HL-60 (cell line): ENCODE measurements at regions not wholly inside any gene's neighbourhood (a gene's known extent, or its start where the extent isn't known, plus 50 kb on each side); places are given as distances from the start of the nearest gene placed in this dataset.

Experiments used
- DNase-seq, 2 experiments: peaks; one replicate each; pipeline ENCODE4 v3.0.0-alpha.2; 2010 to 2020; ENCODE audit warnings: low read depth in 1 of 2, low spot score in 1 of 2
- H3K27ac ChIP-seq: fragments of 250-450 bp; sonication (Bioruptor Pico); replicated peaks from 2 replicates; pipeline ENCODE4 v1.5.1; 2020; ENCODE audit warnings: mild to moderate bottlenecking, moderate library complexity
- H3K27me3 ChIP-seq: fragments of 250-450 bp; sonication (Bioruptor Pico); 2 replicates; pipeline ENCODE4 v1.5.1; 2021; ENCODE audit warnings: mild to moderate bottlenecking, moderate library complexity; ENCODE audit not compliant: insufficient read depth, poor library complexity, severe bottlenecking
- H3K4me3 ChIP-seq: replicated peaks from 2 replicates; pipeline ENCODE4 v1.5.1; 2011; ENCODE audit warnings: mild to moderate bottlenecking, control low read depth, low read length; ENCODE audit not compliant: insufficient read depth
- GABPA ChIP-seq: IDR thresholded peaks from 2 replicates; pipeline ENCODE4 v1.6.1; 2012; ENCODE audit warnings: low read depth
- POLR2AphosphoS5 ChIP-seq: IDR thresholded peaks from 2 replicates; pipeline ENCODE4 v1.6.1; 2012; ENCODE audit warnings: low read depth
- SPI1 ChIP-seq: IDR thresholded peaks from 2 replicates; pipeline ENCODE4 v1.6.1; 2012; ENCODE audit warnings: low read depth, mild to moderate bottlenecking, borderline replicate concordance
- TF ChIP-seq, protein P1 (sequence below): IDR thresholded peaks from 2 replicates; pipeline ENCODE4 v1.6.1; 2012; ENCODE audit warnings: low read depth; ENCODE audit not compliant: insufficient replicate concordance
- TF ChIP-seq, protein P2 (sequence below): IDR thresholded peaks from one replicate; pipeline ENCODE4 v1.5.1; 2011; ENCODE audit warnings: low read length, control low read depth, inconsistent platforms; ENCODE audit not compliant: insufficient read depth

DNA sequence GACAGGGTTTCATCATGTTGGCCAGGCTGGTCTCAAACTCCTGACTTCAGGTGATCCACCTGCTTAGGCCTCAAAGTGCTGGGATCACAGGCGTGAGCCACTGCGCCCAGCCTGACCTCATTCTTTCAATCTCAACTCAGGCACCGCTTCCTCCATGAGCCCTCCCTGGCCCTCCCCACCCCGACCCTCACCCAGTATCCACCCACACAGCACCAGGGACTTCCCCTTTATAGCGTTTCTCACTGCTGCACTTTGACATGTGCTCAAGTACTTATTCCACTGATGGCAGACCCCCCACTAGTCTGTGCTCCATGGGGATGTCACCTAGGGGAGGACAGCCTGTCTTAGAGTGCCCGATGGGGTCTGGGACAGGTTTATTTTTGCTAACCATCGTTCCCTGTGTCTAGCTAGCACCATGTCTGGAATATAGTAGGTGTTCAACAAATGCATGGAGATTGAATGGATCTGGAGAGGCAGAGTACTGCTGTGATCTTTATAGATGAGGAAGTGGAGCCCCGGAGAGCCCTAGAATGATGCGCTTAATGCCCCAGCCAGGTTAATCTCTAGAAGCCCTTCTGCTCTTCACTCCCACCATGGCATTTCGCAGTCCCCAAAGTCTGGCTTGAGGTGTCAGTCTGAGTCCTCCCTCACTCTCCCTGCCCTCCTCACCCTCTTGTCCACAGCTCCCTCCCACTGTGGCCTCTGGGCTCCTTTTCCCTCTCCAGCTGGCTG is 258.8 kb downstream of the RPS24 start:
- Histone ChIP-seq H3K27ac (no peak overlapping the region), H3K27me3 (no peaks in the 10 kb centered on the region), H3K4me3 (no peak overlapping the region)
- TF ChIP-seq, protein P1, sequence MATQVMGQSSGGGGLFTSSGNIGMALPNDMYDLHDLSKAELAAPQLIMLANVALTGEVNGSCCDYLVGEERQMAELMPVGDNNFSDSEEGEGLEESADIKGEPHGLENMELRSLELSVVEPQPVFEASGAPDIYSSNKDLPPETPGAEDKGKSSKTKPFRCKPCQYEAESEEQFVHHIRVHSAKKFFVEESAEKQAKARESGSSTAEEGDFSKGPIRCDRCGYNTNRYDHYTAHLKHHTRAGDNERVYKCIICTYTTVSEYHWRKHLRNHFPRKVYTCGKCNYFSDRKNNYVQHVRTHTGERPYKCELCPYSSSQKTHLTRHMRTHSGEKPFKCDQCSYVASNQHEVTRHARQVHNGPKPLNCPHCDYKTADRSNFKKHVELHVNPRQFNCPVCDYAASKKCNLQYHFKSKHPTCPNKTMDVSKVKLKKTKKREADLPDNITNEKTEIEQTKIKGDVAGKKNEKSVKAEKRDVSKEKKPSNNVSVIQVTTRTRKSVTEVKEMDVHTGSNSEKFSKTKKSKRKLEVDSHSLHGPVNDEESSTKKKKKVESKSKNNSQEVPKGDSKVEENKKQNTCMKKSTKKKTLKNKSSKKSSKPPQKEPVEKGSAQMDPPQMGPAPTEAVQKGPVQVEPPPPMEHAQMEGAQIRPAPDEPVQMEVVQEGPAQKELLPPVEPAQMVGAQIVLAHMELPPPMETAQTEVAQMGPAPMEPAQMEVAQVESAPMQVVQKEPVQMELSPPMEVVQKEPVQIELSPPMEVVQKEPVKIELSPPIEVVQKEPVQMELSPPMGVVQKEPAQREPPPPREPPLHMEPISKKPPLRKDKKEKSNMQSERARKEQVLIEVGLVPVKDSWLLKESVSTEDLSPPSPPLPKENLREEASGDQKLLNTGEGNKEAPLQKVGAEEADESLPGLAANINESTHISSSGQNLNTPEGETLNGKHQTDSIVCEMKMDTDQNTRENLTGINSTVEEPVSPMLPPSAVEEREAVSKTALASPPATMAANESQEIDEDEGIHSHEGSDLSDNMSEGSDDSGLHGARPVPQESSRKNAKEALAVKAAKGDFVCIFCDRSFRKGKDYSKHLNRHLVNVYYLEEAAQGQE: no peak
- TF ChIP-seq SPI1 (peak; percentile 78), GABPA (no peak)
- DNase-seq: peak in 1 of 2 experiments; percentile 51

DNA sequence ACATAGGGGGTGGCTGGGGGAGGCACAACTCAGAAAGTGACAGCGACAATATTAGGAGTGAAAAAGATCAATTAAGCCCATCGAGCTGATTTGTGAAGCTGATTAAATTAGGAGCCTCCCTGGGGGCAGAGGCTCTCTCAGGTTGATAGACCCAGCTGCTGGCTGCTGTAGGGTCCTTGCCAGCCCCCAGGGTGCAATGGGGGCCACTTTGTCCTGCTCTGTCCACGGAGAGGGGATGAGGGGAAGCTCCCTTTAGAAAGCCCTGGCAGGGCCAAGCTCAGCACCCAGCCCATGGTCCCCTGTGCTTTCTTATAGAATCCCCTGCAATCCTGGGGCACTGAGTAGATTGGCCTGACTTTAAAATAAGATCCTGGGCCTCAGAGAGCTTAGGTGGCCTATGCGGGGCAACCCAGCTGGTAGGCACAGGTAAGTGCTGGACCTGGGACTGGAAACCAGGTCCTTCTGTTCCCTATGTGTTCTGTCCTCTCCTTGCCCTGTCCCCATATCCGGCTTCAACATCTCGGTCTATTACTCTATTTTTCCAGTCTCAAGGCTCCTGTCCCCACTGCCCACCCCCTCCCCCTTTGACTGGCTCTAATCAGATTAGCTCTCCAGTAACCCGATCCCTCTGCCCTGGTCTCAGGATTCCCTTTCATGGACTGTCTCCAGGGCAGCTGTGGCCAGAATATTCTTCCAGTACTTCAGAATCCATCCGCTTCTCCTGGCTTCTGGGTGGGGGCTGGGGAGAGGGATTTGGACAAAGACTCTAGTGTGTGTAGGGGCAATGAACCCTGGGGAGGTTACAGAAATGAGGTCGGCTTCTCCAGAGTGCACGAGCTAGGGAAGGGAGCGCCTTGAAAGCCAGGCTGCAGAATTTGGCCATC is 259.6 kb downstream of the RPS24 start:
- H3K4me3 ChIP-seq: no peak overlapping the region
- no peak overlapping the region for H3K27ac ChIP-seq
- DNase-seq: no peak
- TF ChIP-seq GABPA (no peak), POLR2AphosphoS5 (no peak), SPI1 (no peak)
- TF ChIP-seq, protein P2, sequence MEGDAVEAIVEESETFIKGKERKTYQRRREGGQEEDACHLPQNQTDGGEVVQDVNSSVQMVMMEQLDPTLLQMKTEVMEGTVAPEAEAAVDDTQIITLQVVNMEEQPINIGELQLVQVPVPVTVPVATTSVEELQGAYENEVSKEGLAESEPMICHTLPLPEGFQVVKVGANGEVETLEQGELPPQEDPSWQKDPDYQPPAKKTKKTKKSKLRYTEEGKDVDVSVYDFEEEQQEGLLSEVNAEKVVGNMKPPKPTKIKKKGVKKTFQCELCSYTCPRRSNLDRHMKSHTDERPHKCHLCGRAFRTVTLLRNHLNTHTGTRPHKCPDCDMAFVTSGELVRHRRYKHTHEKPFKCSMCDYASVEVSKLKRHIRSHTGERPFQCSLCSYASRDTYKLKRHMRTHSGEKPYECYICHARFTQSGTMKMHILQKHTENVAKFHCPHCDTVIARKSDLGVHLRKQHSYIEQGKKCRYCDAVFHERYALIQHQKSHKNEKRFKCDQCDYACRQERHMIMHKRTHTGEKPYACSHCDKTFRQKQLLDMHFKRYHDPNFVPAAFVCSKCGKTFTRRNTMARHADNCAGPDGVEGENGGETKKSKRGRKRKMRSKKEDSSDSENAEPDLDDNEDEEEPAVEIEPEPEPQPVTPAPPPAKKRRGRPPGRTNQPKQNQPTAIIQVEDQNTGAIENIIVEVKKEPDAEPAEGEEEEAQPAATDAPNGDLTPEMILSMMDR: no peak
- TF ChIP-seq, protein P1: no peak
- H3K27me3 ChIP-seq: no peaks in the 10 kb centered on the region

DNA sequence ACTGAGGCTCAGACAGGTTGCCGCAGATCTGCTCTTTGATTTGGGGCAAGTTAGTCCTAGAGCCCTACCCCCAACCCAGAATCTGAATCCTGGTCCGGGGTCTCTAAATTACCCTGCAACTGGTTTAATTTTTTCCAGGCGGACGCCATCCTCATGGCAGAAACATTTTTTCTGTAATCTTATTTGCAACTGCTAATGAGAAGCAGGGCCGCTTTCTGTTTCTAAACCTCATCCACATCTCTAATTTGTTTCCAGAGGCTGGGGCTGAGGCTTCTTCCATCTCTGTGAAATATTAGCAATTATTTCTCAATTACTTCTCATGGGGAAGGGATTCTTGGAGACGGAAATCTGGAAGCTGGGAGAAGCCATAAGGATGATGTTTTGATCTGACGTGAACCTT is 261.6 kb downstream of the RPS24 start:
- TF ChIP-seq, protein P2: no peak
- TF ChIP-seq SPI1 (no peak), POLR2AphosphoS5 (no peak)
- no peak overlapping the region for H3K4me3 ChIP-seq
- H3K27me3 ChIP-seq: no peaks in the 10 kb centered on the region
- no peak overlapping the region for H3K27ac ChIP-seq
- no peak for DNase-seq

DNA sequence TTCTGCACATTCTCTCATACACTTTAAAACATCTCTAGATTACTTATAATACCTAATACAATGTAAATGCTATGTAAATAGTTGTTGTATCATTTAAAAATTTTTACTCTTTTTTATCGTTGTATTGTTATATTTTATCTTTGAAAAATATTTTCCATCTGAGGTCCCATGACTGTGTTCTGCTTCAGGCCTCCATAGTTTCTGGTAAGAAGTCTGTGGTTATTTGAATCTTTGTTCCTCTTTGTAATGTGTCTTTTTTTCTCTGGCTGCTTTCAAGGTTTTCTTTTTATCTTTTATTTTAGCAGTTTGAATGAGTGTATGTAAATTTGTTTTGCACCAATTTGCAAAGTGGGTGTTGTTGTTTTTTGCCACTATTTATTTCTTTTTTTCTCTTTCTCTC is 263.1 kb downstream of the RPS24 start:
- Histone ChIP-seq H3K4me3 (no peak overlapping the region), H3K27me3 (no peaks in the 10 kb centered on the region), H3K27ac (0 out of 2 replicates have a peak overlapping the region, but pooled peaks have one; percentile 11)
- DNase-seq: no peak
- TF ChIP-seq, protein P1: no peak
- TF ChIP-seq, protein P2: no peak
- no peak for TF ChIP-seq POLR2AphosphoS5
- TF ChIP-seq GABPA: no peak
- no peak for TF ChIP-seq SPI1
